ENCODE measurements at regions not wholly inside any gene's neighbourhood (a gene's known extent, or its start where the extent isn't known, plus 50 kb on each side); places are given as distances from the start of the nearest gene placed in this dataset.

DNA sequence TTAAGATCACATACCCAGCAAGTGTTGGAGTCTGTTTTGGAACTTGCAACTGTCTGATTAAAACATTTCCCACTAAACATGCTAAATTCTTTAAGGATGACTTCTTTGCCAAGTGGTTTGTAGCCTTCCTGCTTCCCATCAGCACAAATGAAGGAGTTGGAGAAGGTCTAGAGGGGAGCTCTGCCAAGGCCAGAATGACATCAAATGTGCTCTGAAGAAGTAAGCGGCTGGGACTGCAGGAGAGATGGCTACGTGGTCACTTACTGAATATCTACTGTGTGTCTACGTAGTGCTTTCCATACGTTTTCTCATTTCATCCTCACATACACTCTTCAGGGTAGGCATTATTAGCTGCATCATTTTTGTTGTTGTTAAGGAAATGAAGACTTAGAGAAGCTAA is 135.7 kb upstream of the NLRP1 start:
- no peak for TF ChIP-seq CTCF (conservative IDR thresholded peaks at IDR 0.05; ENCODE audit: low read depth, low read length)
- DNase-seq (ENCODE audit: low read depth), result no peak
- H3K4me3 ChIP-seq (ENCODE audit: low read depth, low read length), result no peak overlapping the region

DNA sequence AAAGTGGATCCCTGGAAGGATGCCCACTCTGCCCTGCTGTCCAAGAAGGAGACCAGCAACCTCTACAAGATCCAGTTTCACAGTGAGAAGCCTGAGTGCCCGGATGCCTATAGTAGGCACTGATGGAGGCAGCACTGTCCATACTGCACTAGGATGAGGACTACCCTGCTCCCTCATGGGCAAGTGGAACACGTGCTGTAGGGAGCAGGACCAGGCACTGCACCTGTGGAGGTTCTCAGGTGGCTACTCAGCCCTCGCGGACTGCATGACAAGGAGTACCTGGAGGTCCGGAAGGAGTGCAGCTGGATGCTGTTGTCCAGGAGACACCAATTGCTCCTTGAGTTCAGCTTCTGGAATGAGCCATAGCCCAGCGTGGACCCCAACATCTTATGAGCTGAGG is 146.1 kb upstream of the NLRP1 start:
- TF ChIP-seq CTCF (conservative IDR thresholded peaks at IDR 0.05; ENCODE audit: low read depth, low read length), result no peak
- no peak for DNase-seq (ENCODE audit: low read depth)
- H3K4me3 ChIP-seq (ENCODE audit: low read depth, low read length), result no peak overlapping the region

DNA sequence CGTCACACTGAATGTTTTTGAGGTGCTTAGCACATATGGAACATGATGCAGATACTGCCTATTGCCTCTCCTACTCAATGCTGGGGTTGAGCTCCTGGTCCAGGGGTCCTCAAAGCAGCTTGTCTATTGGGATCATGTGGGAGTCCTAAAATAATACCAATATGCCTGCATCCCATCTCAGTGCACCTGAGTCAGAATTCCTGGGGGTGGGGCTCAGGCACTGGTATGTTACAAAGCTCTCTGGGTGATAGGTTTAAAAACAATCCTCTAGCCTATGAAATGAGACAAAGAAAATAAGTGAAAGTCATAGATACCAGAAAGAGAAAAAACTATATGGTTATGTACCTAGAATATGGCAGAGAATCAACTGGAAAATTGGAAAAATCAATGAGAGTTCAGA is 156.6 kb upstream of the NLRP1 start:
- no peak overlapping the region for H3K4me3 ChIP-seq (ENCODE audit: low read depth, low read length)
- no peak for TF ChIP-seq CTCF (conservative IDR thresholded peaks at IDR 0.05; ENCODE audit: low read depth, low read length)
- DNase-seq (ENCODE audit: low read depth), result no peak

GRCh38 chr17:5741810-5742209 is 157.5 kb upstream of the NLRP1 start:
- no peak for DNase-seq (ENCODE audit: low read depth)
- TF ChIP-seq CTCF (conservative IDR thresholded peaks at IDR 0.05; ENCODE audit: low read depth, low read length), result no peak

GRCh38 chr17:5745111-5745813 is 161.0 kb upstream of the NLRP1 start:
- TF ChIP-seq CTCF (conservative IDR thresholded peaks at IDR 0.05; ENCODE audit: low read depth, low read length), result no peak
- no peak for DNase-seq (ENCODE audit: low read depth)
- H3K4me3 ChIP-seq (ENCODE audit: low read depth, low read length), result no peak overlapping the region

More at GRCh38 chr17:5741810-5742209, 157.5 kb upstream of the NLRP1 start:
- H3K4me3 ChIP-seq (ENCODE audit: low read depth, low read length), result no peak overlapping the region

DNA sequence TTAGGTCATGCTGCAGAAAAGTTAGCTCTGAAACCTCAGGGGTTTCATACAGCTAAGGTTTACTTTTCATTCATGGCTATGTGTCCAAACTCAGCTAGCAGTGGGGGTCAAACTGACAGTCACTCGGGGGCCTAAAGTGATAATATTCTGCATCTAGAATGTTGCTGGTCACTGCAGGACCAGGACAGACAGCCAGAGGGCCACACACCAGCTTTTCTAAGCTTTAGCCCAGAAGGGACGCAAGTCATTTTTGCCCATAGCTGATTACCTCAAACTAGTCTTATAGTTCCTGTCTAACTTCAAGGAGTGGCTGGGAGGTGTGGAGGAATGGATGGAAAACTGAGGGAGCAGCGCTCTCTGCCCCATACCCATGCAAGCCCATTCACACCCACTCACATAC is 163.0 kb upstream of the NLRP1 start:
- DNase-seq (ENCODE audit: low read depth), result no peak
- TF ChIP-seq CTCF (conservative IDR thresholded peaks at IDR 0.05; ENCODE audit: low read depth, low read length), result peak; percentile 41
- no peak overlapping the region for H3K4me3 ChIP-seq (ENCODE audit: low read depth, low read length)

DNA sequence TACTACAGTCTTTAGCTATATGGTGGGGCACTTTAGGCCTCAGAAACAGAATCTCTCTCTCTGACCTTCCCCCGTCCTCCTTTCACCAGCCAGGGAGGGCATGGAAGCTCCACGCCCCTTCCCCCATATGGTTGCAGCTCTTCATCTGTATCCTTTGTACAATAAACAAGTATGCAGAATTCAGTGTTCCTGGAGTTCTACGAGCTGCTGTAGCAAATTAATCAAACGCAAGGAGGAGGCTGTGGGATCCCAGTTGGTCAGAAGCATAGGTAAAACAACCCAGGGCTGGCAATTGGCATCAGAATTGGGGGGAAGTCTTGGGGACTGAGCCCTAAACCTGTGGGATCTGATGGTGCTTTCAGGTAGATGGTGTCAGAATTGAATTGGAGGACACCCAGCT is 163.7 kb upstream of the NLRP1 start:
- H3K4me3 ChIP-seq (ENCODE audit: low read depth, low read length), result no peak overlapping the region
- DNase-seq (ENCODE audit: low read depth), result no peak
- TF ChIP-seq CTCF (conservative IDR thresholded peaks at IDR 0.05; ENCODE audit: low read depth, low read length), result no peak

Measured in epithelial cell of proximal tubule (primary cell).